Prostate gland (tissue), 2 donors: ENCODE measurements at regions not wholly inside any gene's neighbourhood (a gene's known extent, or its start where the extent isn't known, plus 50 kb on each side); places are given as distances from the start of the nearest gene placed in this dataset.

Experiments
- DNase-seq: peaks from one replicate; pipeline ENCODE4 v3.0.0-alpha.2; 2019; ENCODE audit warnings: low spot score
- H3K27ac ChIP-seq, 2 donors: fragments of 200-600 bp; sonication (generic); 2 replicates each; pipeline ENCODE4 v1.5.1; 2017 to 2019
- H3K27me3 ChIP-seq: fragments of 200-600 bp; sonication (generic); replicated peaks from 2 replicates; pipeline ENCODE4 v1.5.1; 2019; ENCODE audit not compliant: insufficient read depth
- H3K36me3 ChIP-seq, 2 donors: fragments of 200-600 bp; sonication (generic); 1 replicate in 1 of 2; 2 replicates in 1 of 2; pipeline versions ENCODE4 v1.5.1 to v1.8.1; 2017 to 2019
- H3K4me1 ChIP-seq: fragments of 200-600 bp; sonication (generic); replicated peaks from 2 replicates; pipeline ENCODE4 v1.5.1; 2019
- H3K4me3 ChIP-seq, 2 donors: fragments of 200-600 bp; sonication (generic); 2 replicates each; pipeline ENCODE4 v1.5.1; 2017 to 2019
- H3K9me3 ChIP-seq: fragments of 200-600 bp; sonication (generic); 2 replicates; pipeline ENCODE4 v1.5.1; 2017
- CTCF ChIP-seq, 4 experiments: fragments of 200-600 bp in 2 of 4; fragments of 450-650 bp in 2 of 4; sonication (generic) in 2 of 4; IDR thresholded peaks; 1 replicate in 3 of 4; 2 replicates in 1 of 4; pipeline ENCODE4 v1.5.1; 2016 to 2019; ENCODE audit warnings: antibody characterized with exemption in 4 of 4, mild to moderate bottlenecking in 2 of 4, moderate library complexity in 2 of 4
- POLR2A ChIP-seq: fragments of 450-650 bp; IDR thresholded peaks from one replicate; pipeline ENCODE4 v1.6.1; 2016; ENCODE audit warnings: antibody characterized with exemption, mild to moderate bottlenecking
- POLR2AphosphoS5 ChIP-seq: sonication (generic); formaldehyde crosslinking; IDR thresholded peaks from one replicate; pipeline ENCODE4 v1.6.1; 2017; ENCODE audit warnings: antibody characterized with exemption
- WGBS: methylation state at CpG from one replicate; pipeline ENCODE4 v1.1.5; 2018; 5-methylcytosine and 5-hydroxymethylcytosine counted together
- intact Hi-C: fragments of 100-400 bp; cut with DNase I; formaldehyde crosslinking; loops from one replicate; pipeline ENCODE4 v1.14.2; 2022

- Histone ChIP-seq H3K36me3 (no peaks in the 10 kb centered on the region), H3K4me1 (no peaks in the 10 kb centered on the region), H3K27ac (no peak overlapping the region), H3K27me3 (no peaks in the 10 kb centered on the region), H3K4me3 (no peak overlapping the region), H3K9me3 (no peaks in the 10 kb centered on the region)
- 88% methylated on average over 4 of the region's 4 CpGs for WGBS
- TF ChIP-seq POLR2AphosphoS5 (no peak), CTCF (IDR thresholded peaks at IDR 0.05) (no peak), POLR2A (no peak)
- DNase-seq, result no peak
- intact Hi-C loops, result no loop called here
Observed at GRCh38 chr1:193473932-193474331, 287.5 kb upstream of the B3GALT2 start.

- no peaks in the 10 kb centered on the region for H3K36me3 ChIP-seq
- intact Hi-C loops, result no loop called here
- TF ChIP-seq CTCF (IDR thresholded peaks at IDR 0.05) (no peak), POLR2A (no peak), POLR2AphosphoS5 (no peak)
- no peaks in the 10 kb centered on the region for H3K27me3 ChIP-seq
- H3K4me1 ChIP-seq, result no peaks in the 10 kb centered on the region
- no peak overlapping the region for H3K27ac ChIP-seq
- 94% methylated on average over 3 of the region's 3 CpGs for WGBS
- H3K9me3 ChIP-seq, result no peaks in the 10 kb centered on the region
- DNase-seq, result no peak
- no peak overlapping the region for H3K4me3 ChIP-seq
Observed at GRCh38 chr1:193472838-193473398, 286.5 kb upstream of the B3GALT2 start.

DNA sequence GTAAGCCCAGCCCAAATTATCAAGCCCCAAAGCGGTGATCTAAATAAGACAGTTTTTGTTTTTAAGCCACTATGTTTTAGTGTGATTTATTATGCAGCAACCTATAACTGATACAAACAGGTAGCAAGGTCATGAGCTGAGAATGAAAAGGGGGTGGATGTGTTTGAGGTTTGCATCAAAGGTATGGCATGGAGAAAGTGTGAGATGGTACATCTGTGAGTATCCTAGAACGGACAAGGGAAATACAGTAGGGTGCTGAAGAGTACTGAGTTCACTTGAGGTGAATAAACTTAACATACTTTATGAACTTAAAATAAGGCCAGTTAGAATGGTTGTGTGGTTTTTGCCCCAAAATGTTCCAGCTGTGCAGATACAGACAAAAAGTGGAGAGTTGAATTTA, 286.0 kb upstream of the B3GALT2 start:
- Histone ChIP-seq H3K27me3 (no peaks in the 10 kb centered on the region), H3K4me3 (no peak overlapping the region), H3K9me3 (no peaks in the 10 kb centered on the region), H3K4me1 (no peaks in the 10 kb centered on the region), H3K27ac (no peak overlapping the region), H3K36me3 (no peaks in the 10 kb centered on the region)
- no peak for DNase-seq
- TF ChIP-seq POLR2A, result no peak
- TF ChIP-seq POLR2AphosphoS5, result no peak
- TF ChIP-seq CTCF (IDR thresholded peaks at IDR 0.05), result no peak
- WGBS, result 94% methylated on average over 2 of the region's 2 CpGs
- intact Hi-C loops, result no loop called here

GRCh38 chr1:193471981-193472380, 285.6 kb upstream of the B3GALT2 start:
- no peak for TF ChIP-seq POLR2A
- TF ChIP-seq POLR2AphosphoS5, result no peak
- no peak for TF ChIP-seq CTCF (IDR thresholded peaks at IDR 0.05)
- intact Hi-C loops, result no loop called here
- Histone ChIP-seq H3K27ac (no peak overlapping the region), H3K9me3 (no peaks in the 10 kb centered on the region), H3K36me3 (no peaks in the 10 kb centered on the region), H3K4me1 (no peaks in the 10 kb centered on the region), H3K4me3 (no peak overlapping the region), H3K27me3 (no peaks in the 10 kb centered on the region)
- WGBS, result 89% methylated on average over 2 of the region's 2 CpGs
- DNase-seq, result no peak

GRCh38 chr1:193463326-193463932, 277.0 kb upstream of the B3GALT2 start:
- WGBS, result 87% methylated on average over 5 of the region's 5 CpGs
- no peak overlapping the region for H3K4me3 ChIP-seq
- DNase-seq, result no peak
- no peaks in the 10 kb centered on the region for H3K36me3 ChIP-seq
- H3K9me3 ChIP-seq, result no peaks in the 10 kb centered on the region
- TF ChIP-seq CTCF (IDR thresholded peaks at IDR 0.05), result no peak
- TF ChIP-seq POLR2AphosphoS5, result no peak
- TF ChIP-seq POLR2A, result no peak
- no peaks in the 10 kb centered on the region for H3K27me3 ChIP-seq
- no peak overlapping the region for H3K27ac ChIP-seq
- intact Hi-C loops, result no loop called here
- no peaks in the 10 kb centered on the region for H3K4me1 ChIP-seq
